ENCODE measurements at regions not wholly inside any gene's neighbourhood (a gene's known extent, or its start where the extent isn't known, plus 50 kb on each side); places are given as distances from the start of the nearest gene placed in this dataset.

DNA sequence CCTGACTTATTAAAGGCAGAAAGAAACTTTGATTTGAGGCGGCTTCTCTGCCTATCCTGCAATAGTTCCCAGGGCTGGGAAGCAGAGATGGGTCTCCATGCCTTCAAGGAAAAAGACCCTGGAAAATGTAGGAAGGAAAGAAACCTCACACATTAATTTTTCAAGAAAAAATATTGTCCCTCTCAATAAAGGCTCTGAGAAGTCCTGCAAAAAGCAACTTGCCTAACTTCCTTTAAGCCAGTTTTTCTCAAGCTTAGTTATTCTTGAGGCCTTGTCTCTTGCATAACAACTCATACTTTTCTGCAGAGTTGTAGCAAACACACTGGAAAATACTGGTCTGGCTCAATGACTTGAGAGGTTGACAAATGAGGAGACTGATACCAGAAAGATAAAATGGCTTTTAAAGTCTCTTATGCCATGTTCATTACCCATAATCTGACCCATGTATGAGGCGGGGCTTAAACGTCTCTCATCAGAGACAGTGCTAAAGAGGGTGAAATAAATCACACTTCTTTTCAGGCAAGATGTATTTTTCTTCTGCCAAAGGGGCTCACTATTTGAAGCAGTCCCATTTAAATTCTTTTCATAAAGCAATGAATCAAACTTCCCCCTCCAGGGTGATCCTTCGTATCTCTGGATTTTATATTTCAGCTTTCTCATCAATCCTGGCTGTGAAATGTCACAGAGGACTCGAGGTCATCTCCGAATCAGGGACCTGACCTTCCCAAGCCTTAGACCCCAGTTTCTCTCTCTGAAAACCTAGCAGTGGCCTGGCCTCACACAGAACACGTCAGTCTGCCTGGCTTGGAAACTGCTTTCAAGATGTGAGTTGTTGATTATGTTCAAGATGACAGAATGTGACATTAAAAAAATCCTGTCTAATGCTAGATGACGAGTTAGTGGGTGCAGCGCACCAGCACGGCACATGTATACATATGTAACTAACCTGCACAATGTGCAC lies 82.3 kb upstream of the KCNG1 start:
- DNase-seq (ENCODE audit: low read depth in 1 of 2, low spot score in 1 of 2): no peak

- DNase-seq (ENCODE audit: low read depth in 1 of 2, low spot score in 1 of 2): no peak
These were observed 77.7 kb upstream of the KCNG1 start for GRCh38 chr20:51100617-51101016.

DNA sequence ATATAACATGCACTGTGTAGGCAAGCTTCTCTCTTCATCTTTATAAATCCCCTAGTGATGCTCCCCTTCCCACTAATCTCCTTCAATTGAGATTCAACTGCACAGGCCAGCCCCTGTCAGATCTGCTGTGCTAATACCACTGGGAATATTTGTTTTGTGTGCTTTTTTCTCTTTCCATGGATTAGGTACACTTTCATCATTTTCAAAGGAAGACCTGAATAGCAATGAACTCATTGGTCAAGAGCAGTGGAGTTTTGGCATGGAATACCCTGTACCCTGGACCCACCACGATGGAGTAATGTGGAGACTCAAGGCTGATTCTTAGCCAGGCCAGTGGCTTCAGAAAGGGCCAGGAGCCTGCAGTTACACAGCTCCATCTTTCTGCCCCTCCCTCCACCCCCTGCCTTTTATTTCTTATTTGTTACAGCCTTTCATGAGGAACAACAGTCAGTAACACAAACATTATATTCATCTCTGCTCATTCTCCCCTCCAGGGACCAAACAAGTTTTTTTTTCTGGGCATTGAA lies 75.4 kb upstream of the KCNG1 start:
- DNase-seq (ENCODE audit: low read depth in 1 of 2, low spot score in 1 of 2): no peak

GRCh38 chr20:51097351-51098120 lies 74.6 kb upstream of the KCNG1 start:
- DNase-seq (ENCODE audit: low read depth in 1 of 2, low spot score in 1 of 2): no peak

DNA sequence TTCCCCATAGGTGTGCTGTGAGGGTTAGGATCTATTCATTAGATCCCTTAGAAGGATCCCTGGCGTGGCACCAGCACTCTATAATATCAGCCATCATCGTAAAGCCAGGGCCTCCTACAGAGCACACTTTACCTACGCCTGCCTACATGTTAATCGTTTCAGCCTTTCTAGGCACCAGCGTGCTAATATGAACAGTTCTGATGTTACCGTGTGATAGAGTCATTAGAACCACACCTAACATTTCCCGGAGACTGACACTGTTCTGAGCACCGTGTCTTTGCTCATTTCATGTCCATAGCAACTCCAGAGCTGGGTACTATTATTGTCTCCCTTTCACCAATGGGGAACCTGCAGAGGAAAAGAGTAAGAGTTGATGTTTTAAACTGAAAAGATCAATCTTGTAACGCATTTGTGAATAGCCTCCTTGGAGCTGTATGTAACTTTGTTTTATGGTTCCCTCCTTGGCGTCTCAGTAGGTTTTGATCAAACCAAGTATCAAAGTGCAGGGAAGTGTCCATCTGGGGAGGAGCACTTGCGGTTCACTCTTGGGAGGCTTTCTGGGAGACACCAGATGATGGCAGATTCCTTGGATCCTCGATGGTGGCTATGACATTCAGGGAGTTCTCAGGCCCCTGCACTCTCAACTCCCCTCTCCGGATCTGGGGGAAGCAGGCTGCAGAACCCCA lies 73.8 kb upstream of the KCNG1 start:
- no peak for DNase-seq (ENCODE audit: low read depth in 1 of 2, low spot score in 1 of 2)

DNA sequence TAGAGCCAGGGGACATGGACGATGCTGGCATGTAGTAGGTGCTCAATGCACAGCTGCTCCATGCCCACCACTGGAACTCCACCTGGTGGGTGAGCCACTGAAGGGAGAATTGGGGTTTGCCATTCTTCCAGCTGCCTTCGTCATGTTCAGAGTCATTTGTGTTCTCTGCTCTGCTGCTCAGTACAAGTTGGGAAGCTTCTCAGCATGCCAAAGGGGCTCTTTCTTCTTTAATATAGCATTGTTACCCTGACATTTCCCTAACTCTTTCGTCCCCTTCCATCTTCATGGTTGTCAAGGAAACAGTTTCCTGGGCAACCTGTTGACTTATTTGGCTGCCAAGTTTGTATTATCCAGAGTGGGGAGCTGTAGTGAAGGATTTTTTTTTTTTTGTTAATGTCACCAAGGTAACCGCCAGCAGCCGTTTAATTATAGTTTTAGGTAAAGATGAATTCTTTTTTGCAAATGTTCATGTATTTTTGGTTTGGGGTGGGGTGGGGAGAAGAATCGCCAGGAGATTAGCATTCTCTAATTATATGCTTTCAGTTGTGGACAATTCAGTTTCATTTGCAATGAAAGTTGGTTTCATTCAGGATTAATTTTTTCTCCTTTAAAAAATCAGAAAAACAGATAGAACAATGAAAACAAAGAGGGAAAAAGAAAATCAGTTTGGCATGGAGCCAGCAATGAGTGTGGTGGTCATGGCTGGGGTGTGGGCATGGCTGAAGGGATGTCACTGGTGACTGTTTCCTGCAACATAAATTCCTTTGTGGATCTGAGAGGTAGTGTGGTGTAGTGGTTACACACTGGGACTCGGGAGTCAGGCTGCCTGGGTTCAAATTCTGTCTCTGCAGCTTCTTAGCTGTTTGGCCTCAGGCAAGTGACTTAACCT lies 73.0 kb upstream of the KCNG1 start:
- no peak for DNase-seq (ENCODE audit: low read depth in 1 of 2, low spot score in 1 of 2)

DNA sequence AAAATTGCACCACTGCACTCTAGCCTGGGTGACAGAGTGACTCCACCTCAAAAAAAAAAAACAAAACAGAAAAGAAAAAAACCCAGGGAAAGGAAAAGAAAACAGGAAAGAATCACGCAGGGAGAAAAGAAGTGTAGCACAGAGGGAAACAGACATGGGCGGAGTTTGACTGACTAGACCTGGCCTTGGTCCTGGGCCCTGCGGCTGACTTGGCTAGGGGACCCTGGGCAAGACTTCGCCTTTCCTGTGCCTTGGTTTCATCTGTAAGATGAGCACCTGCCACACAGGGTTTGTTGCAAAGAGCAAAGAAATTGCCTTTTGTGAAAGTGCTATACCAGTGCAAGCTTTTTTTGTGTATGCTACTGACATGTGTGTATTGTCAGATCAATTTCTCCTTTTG lies 71.3 kb upstream of the KCNG1 start:
- DNase-seq (ENCODE audit: low read depth in 1 of 2, low spot score in 1 of 2): no peak

DNA sequence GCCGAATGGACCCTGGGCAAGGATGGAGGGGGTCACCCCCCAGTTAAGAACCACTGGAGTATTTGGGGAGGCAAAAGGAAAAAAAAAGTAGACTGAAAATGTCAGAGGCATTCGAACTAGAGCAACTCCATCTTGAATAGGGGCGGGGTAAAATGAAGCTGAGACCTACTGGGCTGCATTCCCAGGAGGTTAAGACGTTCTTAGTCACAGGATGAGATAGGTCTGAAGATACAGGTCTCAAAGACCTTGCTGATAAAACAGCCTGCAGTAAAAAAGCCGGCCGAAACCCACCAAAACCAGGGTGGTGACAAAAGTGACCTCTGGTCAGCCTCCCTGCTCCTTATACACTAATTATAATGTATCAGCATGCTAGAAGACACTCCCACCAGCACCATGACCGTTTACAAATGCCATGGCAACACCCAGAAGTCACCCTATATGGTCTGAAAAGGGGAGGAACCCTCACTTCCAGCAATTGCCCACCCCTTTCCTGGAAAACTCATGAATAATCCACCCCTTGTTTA lies 70.4 kb upstream of the KCNG1 start:
- no peak for DNase-seq (ENCODE audit: low read depth in 1 of 2, low spot score in 1 of 2)

DNA sequence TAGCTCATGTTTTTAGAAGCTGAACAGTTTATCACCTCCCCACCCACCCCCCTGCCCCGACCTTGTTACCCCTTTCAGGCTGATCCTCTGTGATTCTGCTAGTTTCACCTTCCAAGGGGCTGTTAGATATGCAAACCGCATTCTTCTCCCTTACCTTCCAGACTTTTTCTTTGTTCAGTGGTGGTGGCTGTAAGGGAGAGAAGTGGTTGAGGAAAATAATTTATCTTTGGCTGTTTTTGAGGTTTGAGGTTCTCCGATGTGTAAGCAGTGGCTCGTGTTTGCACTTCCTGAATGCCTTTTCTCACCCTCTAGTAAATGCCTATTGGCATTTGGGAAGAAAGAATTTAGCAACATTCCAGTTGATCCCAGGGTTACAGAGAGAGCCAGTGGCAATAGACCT lies 69.4 kb upstream of the KCNG1 start:
- no peak for DNase-seq (ENCODE audit: low read depth in 1 of 2, low spot score in 1 of 2)

GRCh38 chr20:51091406-51092195 lies 68.7 kb upstream of the KCNG1 start:
- no peak for DNase-seq (ENCODE audit: low read depth in 1 of 2, low spot score in 1 of 2)

DNA sequence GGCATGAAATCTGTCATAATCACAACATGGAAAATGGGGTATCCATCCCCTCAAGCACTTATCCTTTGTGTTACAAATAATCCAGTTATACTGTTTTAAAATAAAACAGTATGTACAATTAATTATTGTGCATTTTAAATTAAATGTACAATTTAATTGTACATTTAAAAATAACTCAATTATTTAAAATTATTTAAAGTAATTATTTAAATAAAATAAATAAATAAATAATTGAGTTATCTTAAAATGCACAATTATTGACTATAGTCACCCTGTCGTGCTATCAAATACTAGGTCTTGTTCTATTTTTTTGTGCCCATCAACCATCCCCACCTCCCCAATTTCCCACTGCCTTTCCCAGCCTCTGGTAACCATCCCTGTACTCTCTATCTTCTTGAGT lies 66.9 kb upstream of the KCNG1 start:
- DNase-seq (ENCODE audit: low read depth in 1 of 2, low spot score in 1 of 2): no peak

- DNase-seq (ENCODE audit: low read depth in 1 of 2, low spot score in 1 of 2): no peak
These were observed 66.4 kb upstream of the KCNG1 start for GRCh38 chr20:51089272-51089781.

- no peak for DNase-seq (ENCODE audit: low read depth in 1 of 2, low spot score in 1 of 2)
These were observed 64.4 kb upstream of the KCNG1 start for GRCh38 chr20:51087266-51087665.

DNA sequence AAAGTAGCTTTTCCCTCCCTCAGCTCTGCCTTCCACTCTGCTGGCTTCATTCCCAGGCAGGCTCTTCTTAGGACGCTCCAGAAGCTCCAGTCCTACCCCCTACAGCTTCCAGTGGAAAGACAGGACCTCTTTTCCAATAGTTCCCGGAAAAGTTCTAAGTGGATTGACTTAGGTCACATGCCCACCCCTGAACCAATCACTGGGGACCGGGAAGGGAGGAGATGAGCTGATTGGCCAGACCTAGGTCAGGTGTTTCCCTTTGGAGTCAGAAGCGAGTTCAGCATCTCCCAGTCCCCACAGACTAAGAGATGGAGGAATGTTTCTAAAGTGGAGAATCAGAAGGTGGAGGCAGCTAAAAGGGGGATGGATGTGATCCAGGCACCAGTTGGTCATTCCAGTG lies 62.9 kb upstream of the KCNG1 start:
- DNase-seq (ENCODE audit: low read depth in 1 of 2, low spot score in 1 of 2): no peak

DNA sequence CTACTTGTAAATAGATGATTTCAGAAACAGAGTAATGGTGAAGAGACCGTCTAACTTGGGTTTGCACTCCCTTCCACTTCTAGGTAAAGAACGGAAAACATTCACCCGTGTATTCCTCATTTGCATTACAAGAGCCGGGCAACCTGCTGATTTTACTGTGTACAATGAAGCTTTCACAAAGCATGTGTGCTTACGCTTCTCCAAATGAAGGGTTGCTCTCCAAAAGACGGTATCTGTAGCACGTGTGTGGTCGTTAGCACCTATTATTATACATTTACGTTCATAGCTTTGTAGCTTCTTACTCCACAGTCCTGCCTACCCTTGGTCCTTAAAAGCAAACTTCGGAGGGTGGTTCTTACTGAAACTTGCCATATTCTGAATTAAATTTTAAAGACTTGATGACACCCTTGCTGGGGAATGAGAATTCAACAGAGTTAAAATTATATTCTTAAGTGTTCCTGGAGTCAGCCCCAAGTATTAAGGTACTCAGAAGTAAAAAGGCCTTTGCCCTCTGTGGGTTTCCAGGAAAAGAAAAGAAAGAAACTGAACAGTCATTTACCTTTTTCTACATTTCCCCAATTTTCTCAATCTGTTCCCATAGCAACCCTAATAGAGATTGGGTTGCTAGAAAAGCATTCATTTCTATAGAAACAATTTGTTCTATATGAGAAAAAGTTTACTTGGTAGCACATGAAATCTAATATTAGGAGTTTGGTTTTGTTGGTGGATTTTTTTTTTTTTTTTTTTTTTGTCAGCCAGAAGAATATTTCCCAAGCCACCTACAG lies 61.9 kb upstream of the KCNG1 start:
- DNase-seq (ENCODE audit: low read depth in 1 of 2, low spot score in 1 of 2): no peak

DNA sequence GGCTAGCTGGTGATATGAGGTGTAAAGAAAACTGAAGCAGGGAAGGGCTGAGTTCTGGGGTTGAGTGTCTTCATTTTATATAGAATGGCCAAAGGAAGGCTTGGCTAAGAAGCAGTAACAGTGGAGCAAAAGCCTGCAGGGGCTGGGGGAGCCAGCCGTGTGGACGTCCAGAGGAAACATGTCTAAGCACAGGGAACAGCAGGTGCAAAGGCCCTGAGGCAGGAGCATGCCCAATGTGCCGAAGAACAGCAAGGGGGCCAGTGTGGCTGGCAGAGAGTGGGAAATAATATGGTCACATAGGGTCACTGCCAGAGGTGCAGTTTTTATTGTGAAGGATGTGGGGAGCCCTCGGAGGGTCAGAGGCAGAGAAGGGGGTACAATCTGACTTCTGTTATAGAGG lies 60.5 kb upstream of the KCNG1 start:
- DNase-seq (ENCODE audit: low read depth in 1 of 2, low spot score in 1 of 2): no peak

GRCh38 chr20:51082988-51083387 lies 60.1 kb upstream of the KCNG1 start:
- DNase-seq (ENCODE audit: low read depth in 1 of 2, low spot score in 1 of 2): no peak

DNA sequence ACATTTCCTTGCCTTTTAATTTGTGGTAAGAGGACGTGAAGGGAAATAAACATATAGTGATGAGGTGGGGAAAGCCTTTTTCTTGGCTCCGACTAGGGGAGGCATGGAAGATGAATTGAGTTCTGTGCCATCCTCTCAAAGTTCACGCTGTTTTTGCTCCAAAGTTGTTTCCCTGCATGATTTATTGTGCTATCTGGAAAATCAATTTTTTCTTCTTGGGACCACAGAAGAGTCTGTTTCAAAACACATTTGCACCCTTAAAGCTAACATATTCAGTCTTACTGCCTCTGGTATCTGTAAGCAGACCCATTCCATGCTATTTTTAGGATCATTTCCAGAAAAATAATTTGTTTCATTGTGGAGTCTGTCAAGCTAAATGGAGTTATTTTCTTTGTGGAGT lies 57.6 kb upstream of the KCNG1 start:
- no peak for DNase-seq (ENCODE audit: low read depth in 1 of 2, low spot score in 1 of 2)

Measured in stimulated activated CD4-positive, alpha-beta T cell treated with anti-CD3 and anti-CD28 coated beads, Interleukin-15, amount 100 ng/mL, for 1 hour (primary cell).